CD1c-positive myeloid dendritic cell (primary cell): ENCODE measurements at regions not wholly inside any gene's neighbourhood (a gene's known extent, or its start where the extent isn't known, plus 50 kb on each side); places are given as distances from the start of the nearest gene placed in this dataset.

Source experiments
- DNase-seq: peaks from one replicate; pipeline ENCODE4 v3.0.0-alpha.2; 2016; ENCODE audit errors: extremely low spot score

DNA sequence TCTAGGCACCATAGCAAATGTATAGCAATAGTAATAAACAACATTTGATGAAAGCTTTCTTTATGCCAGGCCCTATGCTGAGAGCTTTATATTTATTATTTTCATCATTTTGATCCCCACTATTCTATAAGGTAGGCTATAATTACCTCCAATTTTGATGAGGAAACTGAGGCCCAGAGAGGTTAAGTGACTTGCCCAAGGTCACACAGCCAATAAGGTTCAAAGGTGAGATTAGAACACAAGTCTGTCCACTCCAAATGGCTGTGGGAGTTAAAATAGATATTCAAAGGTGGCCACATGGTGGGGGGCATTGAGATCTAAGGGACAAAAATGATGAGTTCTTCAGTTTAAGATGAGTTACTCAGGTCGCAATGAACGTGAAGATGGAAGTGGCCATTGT lies 269.9 kb downstream of the BMP7 start:
- DNase-seq = no peak

DNA sequence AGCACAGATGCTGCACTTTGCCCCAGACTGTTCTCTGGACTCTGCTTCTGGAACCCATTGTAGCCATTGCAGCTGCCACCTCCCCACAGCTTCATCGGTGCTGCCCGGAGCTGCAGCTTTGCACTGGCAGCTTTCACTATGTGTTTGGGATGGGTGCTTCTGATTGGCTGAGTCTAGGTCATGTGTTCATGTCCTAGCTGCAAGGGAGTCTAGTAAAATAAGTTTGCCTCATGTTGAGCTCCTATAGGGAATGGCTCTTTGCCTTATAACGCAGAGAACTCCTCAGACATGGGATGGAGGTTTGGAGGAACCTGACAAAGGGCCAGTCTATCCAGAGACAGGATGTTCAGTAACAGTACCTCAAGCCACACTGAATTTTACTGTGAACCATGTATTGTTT lies 268.0 kb downstream of the BMP7 start:
- DNase-seq = no peak

DNA sequence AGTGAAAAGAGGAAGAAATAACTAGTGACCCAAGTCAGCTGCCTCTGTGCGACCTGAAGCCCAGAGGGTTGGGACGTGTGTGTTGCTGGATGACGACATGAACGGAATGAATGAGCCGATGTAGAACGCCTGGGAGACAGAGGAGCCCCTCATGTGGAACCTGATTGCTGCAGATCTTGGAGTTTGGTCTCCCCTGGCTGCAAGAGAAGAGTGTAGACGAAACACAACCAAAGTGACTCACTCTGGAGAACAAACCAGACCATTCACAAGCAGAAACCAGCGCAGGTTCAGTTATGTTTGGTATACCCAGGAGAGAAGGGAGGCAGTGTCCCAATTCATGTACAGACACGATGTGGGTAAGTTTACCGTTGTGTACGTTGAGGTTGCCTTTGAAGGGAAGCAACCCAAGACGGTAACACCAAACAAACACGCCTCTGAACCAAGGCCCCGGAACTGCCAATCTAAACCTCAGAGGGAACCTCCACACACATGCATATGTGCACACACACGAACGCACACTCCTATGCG lies 265.9 kb downstream of the BMP7 start:
- no peak for DNase-seq

DNA sequence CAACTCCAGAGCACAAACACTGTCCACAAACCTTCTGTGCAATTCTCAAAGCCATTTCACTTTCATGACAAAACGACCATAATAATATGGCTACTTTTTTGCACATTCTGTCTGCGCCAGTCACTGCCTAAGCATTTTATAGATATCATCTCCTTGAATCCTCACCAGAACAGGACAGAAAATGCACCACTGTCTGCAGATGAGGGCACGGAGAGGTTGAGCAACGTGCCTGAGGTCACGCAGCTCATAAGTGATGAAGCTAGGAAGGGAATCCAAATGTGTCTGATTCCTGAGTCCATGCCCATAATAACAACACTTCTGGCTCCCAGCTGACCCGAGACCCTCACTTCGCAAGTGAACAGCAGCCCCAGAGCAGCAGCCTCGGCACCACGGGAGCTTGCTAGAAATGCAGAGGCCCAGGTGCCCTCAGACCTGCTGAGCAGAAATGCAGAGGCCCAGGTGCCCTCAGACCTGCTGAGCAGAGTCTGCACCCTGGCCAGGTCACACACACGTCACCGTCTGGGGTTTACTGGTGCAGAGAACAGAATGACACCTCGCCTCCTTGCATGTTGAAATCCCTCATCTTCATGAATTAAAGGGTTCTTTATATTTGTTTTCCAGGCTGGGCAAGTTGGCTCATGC lies 265.2 kb downstream of the BMP7 start:
- no peak for DNase-seq

DNA sequence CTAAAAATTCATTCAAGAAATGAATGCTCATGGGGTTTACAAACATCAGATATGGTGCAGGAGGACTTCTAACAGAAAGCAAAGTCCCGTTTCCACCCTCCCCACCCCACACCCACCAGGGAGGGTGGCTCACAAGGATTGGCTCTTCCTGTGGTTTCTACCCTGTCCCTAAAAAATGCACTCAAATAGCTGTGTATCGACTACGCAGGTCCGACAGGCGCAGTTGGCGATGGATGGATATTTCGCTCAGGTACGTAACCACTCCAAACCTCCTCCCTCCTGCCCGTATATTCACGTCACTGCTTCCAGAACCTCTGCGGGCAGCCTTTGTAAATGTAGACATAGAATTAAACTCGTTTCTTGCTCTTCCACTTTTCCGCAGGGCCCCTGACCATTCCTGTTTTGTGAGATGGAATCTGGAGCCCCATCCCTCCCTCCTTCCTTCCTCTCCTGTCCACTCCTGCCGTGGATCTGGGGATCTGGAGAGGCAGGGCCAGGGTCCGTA lies 264.3 kb downstream of the BMP7 start:
- DNase-seq = no peak

DNA sequence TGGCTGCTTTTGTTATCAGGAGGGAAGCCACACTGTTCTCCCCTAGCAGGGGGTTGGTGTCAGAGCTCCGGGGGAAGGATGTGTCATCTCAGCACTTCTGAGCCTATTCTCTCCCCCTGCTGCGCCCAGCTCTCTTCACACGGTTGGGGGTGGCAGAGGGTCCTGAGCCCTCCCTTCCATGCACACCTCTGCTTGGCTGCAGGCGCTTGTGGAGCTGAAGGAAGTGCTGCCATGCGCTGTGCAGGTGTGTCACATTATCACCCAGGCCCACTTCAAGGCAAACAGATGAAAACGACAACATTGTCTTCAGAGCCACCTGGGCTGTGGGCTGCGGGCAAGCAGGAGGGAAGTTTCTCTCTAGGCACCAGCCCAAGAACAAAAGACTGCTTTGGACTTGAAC lies 263.4 kb downstream of the BMP7 start:
- DNase-seq = no peak

DNA sequence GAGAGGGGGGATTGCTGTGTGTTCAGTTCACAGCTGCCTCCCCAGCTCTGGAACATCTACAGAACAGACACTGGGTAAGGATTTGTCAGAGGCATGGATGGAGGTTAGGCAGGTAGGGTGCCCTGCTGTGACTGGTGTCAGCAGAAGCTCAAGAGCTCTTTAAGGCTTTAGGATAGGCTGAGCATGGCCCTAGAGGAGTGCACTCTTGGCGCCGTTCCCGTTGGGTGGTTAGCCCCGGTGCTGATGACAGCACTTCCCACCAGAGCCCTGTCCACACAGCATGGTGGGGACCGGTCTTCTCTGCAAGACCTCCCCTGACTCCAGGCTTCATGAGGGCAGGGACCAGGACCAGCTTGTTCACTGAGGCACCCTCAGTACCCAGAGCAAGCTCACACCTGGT lies 262.0 kb downstream of the BMP7 start:
- DNase-seq = no peak

DNA sequence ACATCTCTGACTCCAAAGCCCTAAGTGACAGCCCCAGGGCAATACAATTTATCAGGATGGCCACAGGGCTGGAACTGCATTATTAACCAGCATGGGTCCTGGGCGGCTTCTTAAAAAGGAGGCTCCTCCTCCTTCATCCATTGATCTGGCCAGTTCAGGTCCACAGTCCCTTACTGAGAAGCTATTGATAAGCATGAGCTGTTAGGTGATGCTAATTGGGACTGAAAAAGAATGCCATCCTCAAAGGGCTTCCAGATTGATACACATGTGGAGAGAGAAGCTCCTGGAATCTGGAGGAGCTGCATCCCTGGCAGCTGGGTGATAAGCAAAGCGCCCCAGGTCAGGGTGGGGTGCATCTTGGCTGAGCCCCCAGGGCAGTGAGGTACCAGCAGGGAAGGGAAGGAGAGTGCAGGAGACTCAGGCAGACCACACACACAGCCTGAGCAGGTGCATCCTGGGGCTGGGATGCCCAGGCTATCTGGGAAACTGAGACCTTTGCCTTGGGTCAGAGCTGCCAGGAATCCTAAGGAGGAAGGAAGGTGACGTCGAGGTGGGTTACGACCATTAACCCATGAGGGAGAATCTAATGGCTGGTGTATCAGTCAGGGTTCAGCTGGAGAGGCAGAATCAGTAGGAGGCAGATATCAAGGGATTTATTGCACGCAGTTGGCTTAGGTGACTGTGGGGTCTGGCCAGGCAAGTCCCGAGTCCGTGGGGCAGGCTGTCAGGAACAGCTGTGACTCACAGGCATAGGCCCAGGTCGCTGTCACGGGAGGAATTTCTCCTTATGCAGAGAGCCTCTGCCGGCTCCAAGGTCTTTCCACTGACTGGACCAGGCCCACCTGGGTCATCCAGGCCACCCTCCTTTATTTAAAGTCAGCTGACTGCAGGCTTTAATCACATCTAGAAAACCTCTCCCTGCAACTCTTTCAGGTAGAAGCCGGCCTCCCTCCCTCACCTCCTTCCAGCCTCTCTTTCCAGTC lies 261.2 kb downstream of the BMP7 start:
- no peak for DNase-seq

DNA sequence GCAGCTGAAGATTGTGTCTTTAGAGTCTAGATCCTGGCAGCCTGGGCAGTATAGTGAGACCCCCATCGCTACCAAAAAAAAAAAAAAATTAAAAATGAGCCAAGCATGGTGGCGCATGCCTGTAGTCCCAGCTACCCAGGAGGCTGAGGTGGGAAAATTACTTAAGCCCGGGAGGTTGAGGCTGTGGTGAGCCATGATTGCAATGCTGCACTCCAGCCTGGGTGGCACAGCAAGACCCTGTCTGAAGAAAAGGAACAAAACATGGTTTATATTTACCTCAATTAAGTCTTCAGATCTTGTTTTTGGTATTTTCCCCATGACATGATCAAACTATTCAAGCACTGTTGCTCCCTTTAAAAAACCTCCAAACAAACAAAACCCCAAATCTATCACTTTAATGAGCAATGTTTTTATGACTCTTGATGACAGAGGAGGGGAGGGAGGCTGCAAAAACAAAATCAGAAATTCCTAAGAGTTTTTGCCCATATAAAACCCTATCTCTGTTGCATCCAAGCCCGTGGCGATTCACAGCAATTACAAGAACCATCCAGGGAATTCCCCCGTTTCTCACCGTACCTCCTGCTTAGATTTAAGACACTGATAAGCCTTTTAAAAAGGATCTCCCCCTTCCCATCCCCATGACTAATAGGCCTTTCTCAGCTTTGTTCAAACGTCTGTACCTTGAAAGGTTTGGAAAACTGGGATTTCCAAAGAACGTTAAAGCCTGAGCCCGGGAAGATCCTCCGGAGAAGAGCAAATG lies 259.9 kb downstream of the BMP7 start:
- no peak for DNase-seq

DNA sequence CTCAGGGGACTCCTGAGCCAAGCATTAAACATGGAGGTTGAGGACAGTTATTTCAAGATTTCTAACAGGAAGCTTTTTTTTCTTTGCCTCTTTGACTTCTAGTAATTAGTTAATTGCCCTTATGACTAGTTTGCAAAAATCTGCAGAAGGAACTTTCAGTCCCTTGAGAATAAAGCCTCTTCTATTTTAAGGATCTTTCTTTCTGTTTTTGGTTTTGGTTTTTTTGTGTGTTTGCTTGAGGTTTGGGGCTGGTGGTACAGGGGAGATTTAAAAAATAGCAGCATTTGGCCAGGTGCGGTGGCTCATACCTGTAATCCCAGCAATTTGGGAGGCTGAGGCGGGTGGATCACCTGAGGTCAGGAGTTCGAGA lies 259.3 kb downstream of the BMP7 start:
- no peak for DNase-seq

DNA sequence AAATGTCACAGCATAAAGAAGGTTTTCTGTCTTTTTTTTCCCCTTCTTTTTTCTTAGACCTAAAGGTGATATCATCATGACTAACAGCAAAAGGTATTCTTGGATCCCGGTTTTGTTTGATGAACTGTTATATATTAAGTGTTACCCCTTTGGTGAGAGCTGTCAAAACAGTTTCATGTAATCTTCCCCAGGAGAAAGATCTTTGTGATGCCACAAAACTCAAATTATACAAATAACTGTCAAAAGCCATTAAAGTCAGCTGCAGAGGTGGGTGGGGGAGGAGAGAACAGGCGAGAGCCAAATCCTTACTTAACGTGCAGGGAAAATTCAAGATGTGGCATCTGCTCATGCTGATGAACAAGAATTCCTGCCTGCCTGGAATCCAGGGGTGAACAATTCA lies 258.2 kb downstream of the BMP7 start:
- DNase-seq = no peak

DNA sequence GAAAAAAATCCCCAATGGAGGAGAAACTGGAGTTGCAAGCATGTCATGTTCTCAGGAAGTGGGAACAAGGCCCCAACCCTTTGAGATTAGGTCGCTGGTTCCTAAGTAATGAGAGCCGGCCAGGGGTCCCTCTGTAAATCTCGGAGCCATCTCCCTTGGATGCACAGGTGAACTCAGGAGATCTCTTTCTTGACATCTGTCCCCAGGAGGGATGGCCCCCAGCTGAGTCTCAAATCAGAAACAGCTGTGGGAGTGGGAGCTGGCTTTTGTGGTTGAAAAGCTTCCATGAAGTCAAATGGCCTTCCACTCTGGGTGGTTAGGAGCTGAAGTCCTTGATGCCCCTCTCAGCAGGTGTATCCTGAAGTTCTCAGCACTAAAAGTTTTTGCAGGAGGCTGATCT lies 257.1 kb downstream of the BMP7 start:
- no peak for DNase-seq

DNA sequence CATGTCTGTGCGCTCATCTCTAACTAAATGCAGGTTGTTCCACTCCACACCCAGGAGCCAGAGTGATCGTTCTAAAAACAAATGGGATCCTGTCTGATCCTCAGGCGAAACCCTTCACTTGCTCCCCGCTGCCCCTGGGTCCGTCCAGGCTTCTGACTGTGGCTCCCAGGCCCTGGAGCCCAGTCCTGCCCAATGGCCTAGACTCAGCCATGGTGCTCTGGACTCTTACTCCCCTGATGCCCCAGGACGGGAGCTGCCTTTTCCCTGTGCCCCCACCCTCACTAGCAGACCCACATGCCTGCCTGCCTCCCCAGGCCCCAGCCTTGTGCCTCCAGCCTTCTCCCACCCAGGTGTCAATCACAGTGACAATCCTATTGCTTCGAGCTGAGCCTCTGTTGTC lies 256.7 kb downstream of the BMP7 start:
- DNase-seq = no peak

DNA sequence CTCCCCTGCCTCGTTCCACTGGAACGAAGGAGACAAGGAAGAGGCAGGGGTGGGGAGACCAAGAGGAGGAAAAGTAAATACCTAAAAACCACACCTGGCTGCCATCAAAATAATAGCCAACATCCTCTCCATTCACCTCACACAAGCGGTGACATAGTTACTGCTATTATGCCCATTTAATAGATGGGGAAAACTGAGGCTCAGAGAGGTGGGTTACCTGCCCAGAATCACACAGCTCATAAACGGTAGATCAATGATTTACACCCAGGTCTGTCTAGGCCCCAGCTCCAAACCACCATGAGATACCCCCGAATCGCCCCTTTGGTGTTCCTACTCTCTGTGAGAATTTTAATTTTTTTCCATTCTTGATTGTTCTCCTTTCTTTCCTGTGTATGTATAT lies 253.8 kb downstream of the BMP7 start:
- DNase-seq = no peak

DNA sequence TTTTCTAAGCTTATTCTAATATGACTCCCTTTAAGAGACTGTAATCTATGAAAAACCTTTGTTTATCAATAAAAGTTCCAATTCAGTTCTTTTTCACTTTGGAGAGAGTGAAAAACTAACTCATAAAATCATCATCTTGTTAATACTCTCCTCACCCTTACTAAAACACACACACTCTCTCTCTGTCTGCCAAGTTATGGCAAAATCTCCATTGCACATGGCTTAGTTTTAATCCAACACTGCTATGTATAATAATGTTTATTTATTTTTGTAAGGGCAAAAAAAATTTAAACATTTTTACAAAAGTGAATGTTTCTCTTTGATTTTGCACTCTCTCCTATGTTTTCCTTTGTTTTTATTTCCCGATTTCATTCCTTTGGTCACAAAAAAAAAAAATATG lies 253.2 kb downstream of the BMP7 start:
- no peak for DNase-seq

DNA sequence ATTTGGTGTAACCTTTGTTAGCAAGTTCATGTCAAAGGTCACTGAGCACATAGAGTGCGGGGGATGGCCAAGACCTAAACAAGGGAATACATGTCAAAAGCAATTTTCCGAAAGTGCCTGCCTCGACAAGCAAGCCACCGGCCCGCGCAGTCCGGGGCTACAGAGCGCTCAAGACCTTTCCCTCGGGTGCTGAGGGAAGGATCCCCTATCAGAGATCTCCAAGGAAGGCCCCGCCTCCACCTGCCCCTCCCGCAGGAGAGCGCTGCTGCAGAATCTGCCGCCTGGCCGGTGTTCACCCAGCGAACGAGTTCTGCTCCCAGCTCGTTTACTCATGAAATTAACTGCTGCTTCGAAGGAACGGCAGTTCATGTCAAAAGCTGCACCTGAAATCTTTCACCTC lies 252.7 kb downstream of the BMP7 start:
- no peak for DNase-seq

DNA sequence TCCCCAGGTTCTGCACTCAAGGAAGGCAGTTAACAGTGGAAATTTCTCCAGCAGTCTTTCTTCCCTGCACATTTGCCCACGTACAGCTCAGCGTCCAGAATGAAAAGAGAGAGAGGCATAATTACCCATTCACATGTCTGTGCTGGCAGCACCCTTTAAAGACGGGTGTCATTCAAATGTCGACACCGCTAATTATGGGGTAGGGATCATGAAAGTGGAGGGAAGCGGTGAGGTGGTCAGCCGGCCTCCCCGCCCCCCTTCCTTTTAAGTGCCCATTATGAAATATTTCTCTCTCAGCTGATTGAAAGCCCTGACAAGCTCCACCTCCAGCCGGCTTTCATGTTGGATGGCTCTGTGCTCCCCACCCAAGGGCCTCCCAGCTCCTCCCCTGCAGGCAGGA lies 246.1 kb downstream of the BMP7 start:
- no peak for DNase-seq

DNA sequence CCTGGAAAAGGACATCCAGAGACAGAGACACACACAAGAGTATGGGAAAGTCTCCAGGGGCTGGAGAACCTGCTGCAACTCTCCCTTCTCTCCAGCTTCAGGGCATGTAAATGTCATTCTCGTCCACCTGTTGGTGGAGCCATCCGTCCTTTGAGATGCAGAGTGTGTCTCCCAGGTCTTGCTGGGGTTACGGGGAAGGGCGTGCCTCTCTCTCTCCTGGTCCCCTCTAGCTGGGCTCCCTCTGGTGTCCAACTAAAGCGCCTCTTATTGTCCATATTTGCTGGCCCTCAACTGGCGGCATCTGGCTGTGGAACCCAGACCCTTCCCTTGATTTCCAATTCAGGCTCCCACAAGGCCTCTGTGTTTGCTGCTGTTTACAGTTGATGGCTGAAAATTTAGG lies 244.1 kb downstream of the BMP7 start:
- no peak for DNase-seq

DNA sequence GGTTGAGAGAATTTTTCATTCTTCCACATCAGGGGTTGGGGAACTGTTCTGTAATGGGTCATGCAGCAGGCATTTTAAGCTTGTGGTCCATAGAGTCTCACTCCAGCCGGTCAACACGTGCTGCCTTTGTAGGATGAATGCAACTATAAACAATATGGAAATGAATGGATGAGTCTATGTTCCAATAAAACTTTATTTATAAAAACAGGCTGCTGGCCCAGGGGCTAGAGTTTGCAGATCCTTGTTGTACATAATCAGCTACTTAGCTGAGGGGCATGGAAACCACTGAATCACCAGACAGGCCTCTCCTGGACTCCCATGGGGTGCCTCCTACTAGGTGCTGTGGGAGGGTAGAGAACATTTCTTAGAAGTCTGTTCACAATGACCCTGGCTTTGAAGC lies 243.4 kb downstream of the BMP7 start:
- no peak for DNase-seq

DNA sequence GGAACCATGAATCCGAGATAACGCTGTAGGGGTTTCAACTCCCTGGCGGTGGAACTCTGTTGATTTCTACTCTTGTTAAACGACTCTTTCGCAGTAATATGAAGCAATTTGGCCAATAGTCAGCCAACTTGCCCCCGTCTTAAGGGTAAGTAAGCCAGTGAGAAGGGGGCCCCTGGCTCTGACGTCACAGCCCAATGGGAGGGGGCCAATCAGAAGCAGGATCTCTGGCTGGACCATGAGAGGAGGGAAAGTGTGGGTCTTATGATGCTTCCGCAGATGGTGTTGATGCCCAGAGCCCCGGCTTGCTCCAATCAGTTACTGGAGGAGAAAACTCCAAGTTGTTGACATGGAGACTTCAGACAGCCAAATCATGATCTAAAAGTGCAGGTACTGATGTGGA lies 242.4 kb downstream of the BMP7 start:
- DNase-seq = no peak

DNA sequence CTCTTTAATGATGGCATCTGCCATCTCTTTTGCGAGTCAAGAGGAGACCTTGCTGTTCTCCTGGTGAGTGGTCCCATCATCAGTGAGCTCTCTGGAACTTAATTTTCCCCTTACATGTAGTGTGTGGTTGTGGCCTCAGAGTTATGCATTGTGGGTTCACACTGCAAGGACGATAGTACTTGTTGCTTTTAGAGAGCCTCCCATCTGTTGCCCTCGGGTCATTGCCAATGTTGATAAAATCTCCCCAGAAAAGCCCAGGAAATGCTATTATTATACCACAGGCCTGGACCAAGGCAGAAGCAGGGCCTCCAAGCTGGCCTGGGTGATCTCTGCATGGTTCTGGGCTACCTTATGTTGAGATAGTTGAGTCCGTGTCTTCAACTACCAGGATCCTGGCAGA lies 241.6 kb downstream of the BMP7 start:
- no peak for DNase-seq

DNA sequence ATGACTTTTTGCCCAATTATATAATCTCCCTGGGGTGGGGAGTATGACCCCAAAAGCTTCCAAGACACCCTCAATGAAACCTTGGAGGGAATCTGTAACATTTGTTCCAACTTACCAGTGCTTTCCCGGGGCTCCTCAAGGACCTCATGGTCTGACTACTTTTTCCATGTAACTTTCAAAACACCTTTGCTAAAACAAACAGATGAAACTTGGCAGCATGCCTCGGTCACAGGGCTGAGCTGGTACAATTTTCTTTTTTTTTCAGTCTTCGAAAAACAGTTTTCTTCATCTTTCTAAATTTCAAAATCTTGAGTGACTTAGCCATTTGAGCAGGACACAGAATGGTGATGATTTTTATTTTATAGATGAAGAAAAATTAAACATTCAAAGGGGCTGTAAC lies 241.2 kb downstream of the BMP7 start:
- DNase-seq = no peak
